ENCODE measurements at regions not wholly inside any gene's neighbourhood (a gene's known extent, or its start where the extent isn't known, plus 50 kb on each side); places are given as distances from the start of the nearest gene placed in this dataset.
"Not testable (repeated sequence)": the region's sequence is repeated elsewhere in the genome, so short reads cannot be mapped to it uniquely, and the experiment has no call there.

GRCh38 chr6:161657-162056 is 130.6 kb upstream of the DUSP22 start:
- TF ChIP-seq ZNF24 (tag by site-specific recombination; IDR thresholded peaks at IDR 0.05); ZNF580 (tag by site-specific recombination; IDR thresholded peaks at IDR 0.05); ZNF114 (tag by site-specific recombination; IDR thresholded peaks at IDR 0.05); ZNF624 (tag by site-specific recombination; IDR thresholded peaks at IDR 0.05); CTCF (tag by site-specific recombination; IDR thresholded peaks at IDR 0.05); ZNF274 (IDR thresholded peaks at IDR 0.05; ENCODE audit: low read length); ZNF274 (tag by site-specific recombination; IDR thresholded peaks at IDR 0.05; ENCODE audit: borderline replicate concordance); ZNF501 (tag by site-specific recombination; IDR thresholded peaks at IDR 0.05); ZNF530 (tag by site-specific recombination; IDR thresholded peaks at IDR 0.05; ENCODE audit: low read depth): not testable (repeated sequence)
- TF ChIP-seq, protein P1, sequence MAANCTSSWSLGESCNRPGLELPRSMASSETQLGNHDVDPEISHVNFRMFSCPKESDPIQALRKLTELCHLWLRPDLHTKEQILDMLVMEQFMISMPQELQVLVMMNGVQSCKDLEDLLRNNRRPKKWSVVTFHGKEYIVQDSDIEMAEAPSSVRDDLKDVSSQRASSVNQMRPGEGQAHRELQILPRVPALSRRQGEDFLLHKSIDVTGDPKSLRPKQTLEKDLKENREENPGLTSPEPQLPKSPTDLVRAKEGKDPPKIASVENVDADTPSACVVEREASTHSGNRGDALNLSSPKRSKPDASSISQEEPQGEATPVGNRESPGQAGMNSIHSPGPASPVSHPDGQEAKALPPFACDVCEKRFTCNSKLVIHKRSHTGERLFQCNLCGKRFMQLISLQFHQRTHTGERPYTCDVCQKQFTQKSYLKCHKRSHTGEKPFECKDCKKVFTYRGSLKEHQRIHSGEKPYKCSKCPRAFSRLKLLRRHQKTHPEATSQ (tag by site-specific recombination; IDR thresholded peaks at IDR 0.05), result not testable (repeated sequence)

Measured in HEK293 (cell line).